Mesendoderm (in vitro differentiated cells): ENCODE measurements at regions not wholly inside any gene's neighbourhood (a gene's known extent, or its start where the extent isn't known, plus 50 kb on each side); places are given as distances from the start of the nearest gene placed in this dataset.

Experiments
- DNase-seq: peaks from one replicate; pipeline ENCODE4 v3.0.0; 2013
- H2AK5ac ChIP-seq: 2 replicates; pipeline ENCODE4 v1.6.1; 2013; ENCODE audit warnings: low read length, inconsistent platforms
- H2BK120ac ChIP-seq: 2 replicates; pipeline ENCODE4 v1.6.1; 2013; ENCODE audit warnings: low read depth, mild to moderate bottlenecking, low read length, moderate library complexity, mixed read lengths
- H2BK15ac ChIP-seq: replicated peaks from 2 replicates; pipeline ENCODE4 v1.6.1; 2013; ENCODE audit warnings: low read depth, mild to moderate bottlenecking, moderate library complexity
- H2BK5ac ChIP-seq: 2 replicates; pipeline ENCODE4 v1.6.1; 2013; ENCODE audit warnings: low read length, inconsistent platforms
- H3K18ac ChIP-seq: 2 replicates; pipeline ENCODE4 v1.6.1; 2013; ENCODE audit warnings: mild to moderate bottlenecking, low read length, mixed read lengths
- H3K23ac ChIP-seq: one replicate; pipeline ENCODE4 v1.6.1; 2013; ENCODE audit warnings: low read length
- H3K27ac ChIP-seq: 2 replicates; pipeline ENCODE4 v1.5.1; 2013; ENCODE audit warnings: low read depth, mild to moderate bottlenecking, inconsistent platforms, low read length, moderate library complexity
- H3K27me3 ChIP-seq: 2 replicates; pipeline ENCODE4 v1.6.1; 2013; ENCODE audit warnings: low read length, control low read depth, mild to moderate bottlenecking, inconsistent platforms; ENCODE audit not compliant: insufficient read depth, poor library complexity
- H3K36me3 ChIP-seq: 2 replicates; pipeline ENCODE4 v1.6.1; 2013; ENCODE audit warnings: low read length, inconsistent platforms; ENCODE audit not compliant: control insufficient read depth, insufficient read depth
- H3K4ac ChIP-seq: one replicate; pipeline ENCODE4 v1.6.1; 2013; ENCODE audit warnings: low read depth, mild to moderate bottlenecking, low read length, moderate library complexity
- H3K4me1 ChIP-seq: 2 replicates; pipeline ENCODE4 v1.6.1; 2013; ENCODE audit warnings: low read depth, low read length, inconsistent platforms; ENCODE audit not compliant: control insufficient read depth
- H3K4me2 ChIP-seq: 2 replicates; pipeline ENCODE4 v1.6.1; 2013; ENCODE audit warnings: low read length
- H3K4me3 ChIP-seq: 2 replicates; pipeline ENCODE4 v1.5.1; 2013; ENCODE audit warnings: mild to moderate bottlenecking, low read length
- H3K56ac ChIP-seq: one replicate; pipeline ENCODE4 v1.6.1; 2013; ENCODE audit warnings: low read length
- H3K79me1 ChIP-seq: 2 replicates; pipeline ENCODE4 v1.6.1; 2013; ENCODE audit warnings: low read length, inconsistent platforms
- H3K79me2 ChIP-seq: 2 replicates; pipeline ENCODE4 v1.6.1; 2013; ENCODE audit warnings: mild to moderate bottlenecking, low read length; ENCODE audit not compliant: control insufficient read depth, insufficient read depth
- H3K9ac ChIP-seq: 2 replicates; pipeline ENCODE4 v1.6.1; 2013; ENCODE audit warnings: low read length, inconsistent platforms
- H4K5ac ChIP-seq: one replicate; pipeline ENCODE4 v1.6.1; 2013; ENCODE audit warnings: low read length
- H4K8ac ChIP-seq: one replicate; pipeline ENCODE4 v1.6.1; 2013; ENCODE audit warnings: low read depth, mild to moderate bottlenecking, control low read depth, low read length, moderate library complexity
- WGBS: extraction: QIAGEN DNeasy Blood & Tissue Kit; methylation state at CpG from one replicate; pipeline ENCODE4 v1.1.7; 2013; ENCODE audit warnings: low lambda C conversion rate, missing lambda C conversion rate; ENCODE audit not compliant: insufficient coverage; ENCODE audit errors: extremely low coverage; 5-methylcytosine and 5-hydroxymethylcytosine counted together

GRCh38 chr7:118969370-118969769 lies 744.9 kb downstream of the ANKRD7 start:
- Histone ChIP-seq H3K79me1 (no peaks in the 10 kb centered on the region), H3K27ac (no peak overlapping the region), H3K27me3 (no peaks in the 10 kb centered on the region), H4K8ac (no peak overlapping the region), H3K36me3 (no peaks in the 10 kb centered on the region), H3K4ac (no peak overlapping the region), H2BK15ac (no peak overlapping the region), H3K4me2 (no peak overlapping the region), H3K23ac (no peak overlapping the region), H3K56ac (no peak overlapping the region), H3K79me2 (no peaks in the 10 kb centered on the region), H3K18ac (no peak overlapping the region), H2BK5ac (no peak overlapping the region), H3K4me3 (no peak overlapping the region), H3K4me1 (no peaks in the 10 kb centered on the region), H2BK120ac (no peak overlapping the region), H3K9ac (no peak overlapping the region), H2AK5ac (no peak overlapping the region), H4K5ac (no peak overlapping the region)
- no peak for DNase-seq
- no CpG with 5 or more reads among the region's 1 CpG for WGBS

- no peak overlapping the region for H3K27ac ChIP-seq
- H2BK15ac ChIP-seq, result no peak overlapping the region
- H3K18ac ChIP-seq, result no peak overlapping the region
- H3K23ac ChIP-seq, result no peak overlapping the region
- no peak overlapping the region for H3K4me2 ChIP-seq
- no peak overlapping the region for H3K4me3 ChIP-seq
- no peak for DNase-seq
- no peaks in the 10 kb centered on the region for H3K79me2 ChIP-seq
- no peaks in the 10 kb centered on the region for H3K79me1 ChIP-seq
- peak overlapping the region; percentile 28 for H4K8ac ChIP-seq
- H3K4ac ChIP-seq, result no peak overlapping the region
- H4K5ac ChIP-seq, result no peak overlapping the region
- no peaks in the 10 kb centered on the region for H3K4me1 ChIP-seq
- H3K9ac ChIP-seq, result no peak overlapping the region
- no peak overlapping the region for H2BK5ac ChIP-seq
- H2BK120ac ChIP-seq, result no peak overlapping the region
- no peaks in the 10 kb centered on the region for H3K27me3 ChIP-seq
- no peak overlapping the region for H3K56ac ChIP-seq
- H3K36me3 ChIP-seq, result no peaks in the 10 kb centered on the region
- H2AK5ac ChIP-seq, result no peak overlapping the region
- no CpG with 5 or more reads among the region's 1 CpG for WGBS
Observed at GRCh38 chr7:118971706-118972105, 747.2 kb downstream of the ANKRD7 start.

- no peak overlapping the region for H3K18ac ChIP-seq
- no CpG with 5 or more reads among the region's 1 CpG for WGBS
Observed at GRCh38 chr7:118974836-118975235, 750.3 kb downstream of the ANKRD7 start.

GRCh38 chr7:118995350-118995749 lies 770.8 kb downstream of the ANKRD7 start:
- DNase-seq, result no peak
- no peak overlapping the region for H3K4me3 ChIP-seq
- H2BK120ac ChIP-seq, result no peak overlapping the region
- WGBS, result no CpG with 5 or more reads among the region's 1 CpG
- H3K4me1 ChIP-seq, result no peaks in the 10 kb centered on the region
- no peak overlapping the region for H3K23ac ChIP-seq
- no peak overlapping the region for H3K9ac ChIP-seq
- H3K79me2 ChIP-seq, result no peaks in the 10 kb centered on the region
- no peak overlapping the region for H4K5ac ChIP-seq
- H3K27me3 ChIP-seq, result no peaks in the 10 kb centered on the region
- H4K8ac ChIP-seq, result no peak overlapping the region
- no peak overlapping the region for H3K4me2 ChIP-seq
- H3K56ac ChIP-seq, result no peak overlapping the region
- H2AK5ac ChIP-seq, result no peak overlapping the region
- no peak overlapping the region for H2BK5ac ChIP-seq
- no peak overlapping the region for H3K27ac ChIP-seq
- no peak overlapping the region for H2BK15ac ChIP-seq
- H3K4ac ChIP-seq, result no peak overlapping the region
- H3K36me3 ChIP-seq, result no peaks in the 10 kb centered on the region
- H3K18ac ChIP-seq, result no peak overlapping the region
- H3K79me1 ChIP-seq, result no peaks in the 10 kb centered on the region

More at GRCh38 chr7:118974836-118975235, 750.3 kb downstream of the ANKRD7 start:
- Histone ChIP-seq H2BK15ac (no peak overlapping the region), H4K8ac (no peak overlapping the region), H3K79me2 (no peaks in the 10 kb centered on the region), H3K27ac (no peak overlapping the region), H3K56ac (no peak overlapping the region), H3K23ac (no peak overlapping the region), H2BK120ac (no peak overlapping the region), H2BK5ac (no peak overlapping the region), H3K9ac (no peak overlapping the region), H3K4me1 (no peaks in the 10 kb centered on the region), H3K36me3 (no peaks in the 10 kb centered on the region), H2AK5ac (no peak overlapping the region), H3K79me1 (no peaks in the 10 kb centered on the region), H3K4ac (no peak overlapping the region), H3K27me3 (no peaks in the 10 kb centered on the region), H4K5ac (no peak overlapping the region), H3K4me3 (no peak overlapping the region), H3K4me2 (no peak overlapping the region)
- DNase-seq, result no peak

- Histone ChIP-seq H3K79me2 (no peaks in the 10 kb centered on the region), H3K18ac (no peak overlapping the region), H3K4me1 (no peaks in the 10 kb centered on the region), H3K23ac (no peak overlapping the region), H2AK5ac (no peak overlapping the region), H3K56ac (no peak overlapping the region), H3K4me2 (no peak overlapping the region), H3K4ac (no peak overlapping the region), H2BK15ac (no peak overlapping the region), H3K36me3 (no peaks in the 10 kb centered on the region), H4K8ac (no peak overlapping the region), H3K9ac (no peak overlapping the region), H3K79me1 (no peaks in the 10 kb centered on the region), H3K27me3 (no peaks in the 10 kb centered on the region), H2BK120ac (no peak overlapping the region), H3K4me3 (no peak overlapping the region), H3K27ac (no peak overlapping the region), H4K5ac (no peak overlapping the region), H2BK5ac (no peak overlapping the region)
- no peak for DNase-seq
Observed at GRCh38 chr7:119007236-119007635, 782.7 kb downstream of the ANKRD7 start.

- no peak overlapping the region for H3K27ac ChIP-seq
- no peak overlapping the region for H3K4ac ChIP-seq
- H3K56ac ChIP-seq, result no peak overlapping the region
- no peaks in the 10 kb centered on the region for H3K79me1 ChIP-seq
- no peaks in the 10 kb centered on the region for H3K4me1 ChIP-seq
- no peak overlapping the region for H2AK5ac ChIP-seq
- no peak overlapping the region for H3K18ac ChIP-seq
- no peaks in the 10 kb centered on the region for H3K27me3 ChIP-seq
- no peaks in the 10 kb centered on the region for H3K36me3 ChIP-seq
- H2BK15ac ChIP-seq, result no peak overlapping the region
- no peak overlapping the region for H3K23ac ChIP-seq
- H3K4me2 ChIP-seq, result no peak overlapping the region
- H2BK120ac ChIP-seq, result no peak overlapping the region
- no CpG with 5 or more reads among the region's 1 CpG for whole genome bisulfite sequencing
- no peak overlapping the region for H4K8ac ChIP-seq
- no peak overlapping the region for H2BK5ac ChIP-seq
- no peak for DNase-seq
- H3K4me3 ChIP-seq, result no peak overlapping the region
- H3K79me2 ChIP-seq, result no peaks in the 10 kb centered on the region
- no peak overlapping the region for H3K9ac ChIP-seq
- no peak overlapping the region for H4K5ac ChIP-seq
Observed at GRCh38 chr7:119010635-119011034, 786.1 kb downstream of the ANKRD7 start.
